Heart right ventricle (tissue), 16 donors: ENCODE measurements at regions not wholly inside any gene's neighbourhood (a gene's known extent, or its start where the extent isn't known, plus 50 kb on each side); places are given as distances from the start of the nearest gene placed in this dataset.

Source experiments
- ATAC-seq, 8 donors: fragments of 200-7000 bp; cut with Tn5 transposase; one replicate each; pipeline ENCODE4 v1.9.1; 2020; ENCODE audit warnings: mild to moderate bottlenecking in 8 of 8, moderate library complexity in 8 of 8, moderate number of reproducible peaks in 1 of 8
- DNase-seq, 2 donors: peaks; one replicate each; pipeline ENCODE4 v3.0.0-alpha.2; 2020
- H3K27ac ChIP-seq, 10 donors: fragments of 200-600 bp; sonication (generic) in 2 of 10; one replicate each; pipeline versions ENCODE4 v1.5.0 to v1.8.0; 2020 to 2022; ENCODE audit warnings: mild to moderate bottlenecking in 3 of 10
- H3K27me3 ChIP-seq, 7 donors: fragments of 200-600 bp; one replicate each; pipeline ENCODE4 v1.8.0; 2021 to 2022; ENCODE audit warnings: mild to moderate bottlenecking in 2 of 7
- H3K36me3 ChIP-seq, 9 donors: fragments of 200-600 bp; sonication (generic) in 1 of 9; one replicate each; pipeline versions ENCODE4 v1.5.0 to v1.8.0; 2020 to 2022; ENCODE audit warnings: mild to moderate bottlenecking in 2 of 9
- H3K4me1 ChIP-seq, 9 donors: fragments of 200-600 bp; sonication (generic) in 1 of 9; one replicate each; pipeline versions ENCODE4 v1.5.0 to v1.8.0; 2020 to 2022; ENCODE audit warnings: mild to moderate bottlenecking in 4 of 9
- H3K4me3 ChIP-seq, 10 donors: fragments of 200-600 bp; sonication (generic) in 2 of 10; one replicate each; pipeline versions ENCODE4 v1.5.0 to v1.8.0; 2020 to 2022; ENCODE audit warnings: mild to moderate bottlenecking in 7 of 10, moderate library complexity in 2 of 10
- H3K9me3 ChIP-seq, 11 donors: fragments of 200-600 bp in 10 of 11; sonication (generic) in 2 of 11; one replicate each; pipeline versions ENCODE4 v1.5.0 to v1.8.0; 2013 to 2022; ENCODE audit warnings: mild to moderate bottlenecking in 2 of 11, control low read depth in 1 of 11, moderate library complexity in 1 of 11
- WGBS, 2 donors: extraction: QIAGEN DNeasy Blood & Tissue Kit; methylation state at CpG; one replicate each; pipeline ENCODE4 v1.1.7; 2013; ENCODE audit warnings: inconsistent platforms in 1 of 2; 5-methylcytosine and 5-hydroxymethylcytosine counted together
- intact Hi-C, 10 donors: fragments of 100-400 bp; cut with DNase I; formaldehyde crosslinking; loops; one replicate each; pipeline versions ENCODE4 v1.11.1 to v1.14.2; 2022
- TF ChIP-seq, protein P1 (sequence below), 9 donors: fragments of 200-600 bp; sonication (generic) in 2 of 9; IDR thresholded peaks; one replicate each; pipeline versions ENCODE4 v1.5.0 to v1.8.0; 2021 to 2022; ENCODE audit warnings: antibody characterized with exemption in 9 of 9, mild to moderate bottlenecking in 5 of 9, moderate library complexity in 1 of 9
- donor health status: Arrhythmogenic right ventricular cardiomyopathy.
- donor health status: ischemic (EF 13 %, LVEDD 7.1; RV severe dilation, severe dysfunction).
- donor health status: healthy with polysubstance abuse.
- donor health status: DM: no; HTN: yes; CAD: no.
- donor health status: DM: no; HTN: no; CAD: no.
- donor health status: ischemic (EF 25% LVEDD 6.9; RV normal size, moderate dysfunction).
- donor health status: ischemic (EF 25% LVEDD 5.7; RV mildly dilated, moderate dysfunction).
- donor health status: healthy.
- donor health status: DM: yes; HTN: yes; CAD: no.
- donor health status: Ischemic cardiomyopathy.
- donor health status: ischemic (EF 35%, LVEDD 5.7; RV mildly dilated, moderate dysfunction).
- donor health status: nonischemic (EF 11% LVEDD 7.7; RV severe dilation, severe dysfunction).
- donor health status: DM: yes; HTN: yes; CAD: no.
- donor health status: PGD.
- donor health status: ischemic (EF 29% LVEDD 5.4; RV normal size, mild dysfunction).
- donor health status: nonischemic (EF 23%, LVEDD 6.1; RV moderate dilation, normal function).

DNA sequence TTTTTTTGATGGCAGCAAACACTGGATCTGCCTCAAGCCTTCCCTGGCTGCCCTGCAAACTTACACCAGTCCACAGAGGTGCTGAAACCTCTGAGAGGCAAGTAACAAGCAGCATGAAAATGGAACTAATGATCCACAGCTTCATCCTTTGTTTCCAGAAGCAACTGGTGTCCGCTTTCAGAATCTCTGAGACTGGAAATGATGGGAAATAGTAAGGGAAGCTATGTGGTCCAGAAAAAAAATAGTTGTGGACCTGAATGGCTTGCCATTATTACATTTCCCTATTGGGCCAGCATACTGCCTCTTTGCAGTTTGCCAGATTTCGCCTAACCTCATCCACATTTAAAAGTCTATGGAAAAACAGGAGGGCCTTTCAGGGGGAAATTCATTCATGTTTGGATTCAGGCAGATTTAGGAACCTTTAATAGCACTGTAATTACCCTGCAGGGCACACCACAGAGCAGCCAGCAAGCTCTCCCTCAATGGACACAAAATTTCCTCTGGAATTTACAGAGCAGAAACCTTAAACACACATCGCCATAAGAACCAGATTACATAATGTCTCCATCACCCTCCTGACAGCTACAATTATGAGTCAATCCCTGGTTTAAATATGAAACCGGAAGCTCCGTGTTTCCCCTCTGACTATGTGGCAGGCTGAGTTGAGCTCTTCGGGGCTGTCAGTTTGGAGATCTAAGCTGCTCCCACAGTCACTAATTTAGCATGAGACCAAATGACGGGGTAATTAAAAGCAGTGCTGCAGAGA, 134.4 kb downstream of the TMCO5A start:
- intact Hi-C loops: loop anchor here in 2 of 10 donors (5.0 kb wide), 2 partner anchors 62 to 278 kb away; no protein-coding TSS in a partner anchor
- WGBS, 2 donors: 30 to 32% methylated on average over 7 of the region's 7 CpGs

DNA sequence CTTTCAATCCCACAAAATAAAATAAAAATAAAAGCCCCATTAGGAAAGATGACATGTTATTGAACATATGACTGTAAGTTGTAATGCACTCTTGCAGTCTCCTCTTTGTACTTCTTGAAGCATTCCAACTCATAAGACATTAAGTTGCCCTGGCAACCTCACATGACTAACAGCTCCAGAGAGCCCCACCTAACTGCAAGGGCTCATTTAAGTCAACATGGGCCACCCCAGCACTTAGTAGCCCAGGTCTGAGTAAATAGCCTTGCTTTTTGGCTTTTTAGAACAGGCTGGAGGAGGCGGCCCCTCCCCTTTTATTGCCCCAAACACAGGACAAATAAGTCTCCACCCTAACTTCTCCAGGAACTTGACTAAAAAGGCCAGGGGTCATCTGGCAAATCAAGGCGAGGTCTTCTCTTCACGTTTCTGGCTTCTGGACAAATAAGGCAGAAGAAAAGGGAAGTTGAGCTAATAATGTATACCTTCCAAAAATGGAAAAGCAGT, 135.1 kb downstream of the TMCO5A start:
- peak overlapping the region in 5 of 10 donors; percentile 22 to 39 (median 29) for H3K4me3 ChIP-seq
- ATAC-seq (peak in 5 of 8 donors; percentile 22 to 36 (median 32)), DNase-seq (peak in 1 of 2 donors; percentile 23)
- intact Hi-C loops: loop anchor here in 7 of 10 donors (5.0 to 10.0 kb wide), 8 partner anchors 55 to 305 kb away; partner anchors contain the start of gene SPRED1 (in 4 of the 7)
- peaks cover 8 to 57% (median 39%) of the 10 kb centered on the region in 9 donors for H3K4me1 ChIP-seq
- 50 to 63% methylated on average over 3 of the region's 3 CpGs for WGBS, 2 donors
- peak overlapping the region in 8 of 10 donors; percentile 45 to 82 (median 74) for H3K27ac ChIP-seq
- no peaks in the 10 kb centered on the region for H3K9me3 ChIP-seq
- H3K27me3 ChIP-seq: peaks cover 0 to 3% (median 0%) of the 10 kb centered on the region in 7 donors
- no peaks in the 10 kb centered on the region for H3K36me3 ChIP-seq
- TF ChIP-seq, protein P1, sequence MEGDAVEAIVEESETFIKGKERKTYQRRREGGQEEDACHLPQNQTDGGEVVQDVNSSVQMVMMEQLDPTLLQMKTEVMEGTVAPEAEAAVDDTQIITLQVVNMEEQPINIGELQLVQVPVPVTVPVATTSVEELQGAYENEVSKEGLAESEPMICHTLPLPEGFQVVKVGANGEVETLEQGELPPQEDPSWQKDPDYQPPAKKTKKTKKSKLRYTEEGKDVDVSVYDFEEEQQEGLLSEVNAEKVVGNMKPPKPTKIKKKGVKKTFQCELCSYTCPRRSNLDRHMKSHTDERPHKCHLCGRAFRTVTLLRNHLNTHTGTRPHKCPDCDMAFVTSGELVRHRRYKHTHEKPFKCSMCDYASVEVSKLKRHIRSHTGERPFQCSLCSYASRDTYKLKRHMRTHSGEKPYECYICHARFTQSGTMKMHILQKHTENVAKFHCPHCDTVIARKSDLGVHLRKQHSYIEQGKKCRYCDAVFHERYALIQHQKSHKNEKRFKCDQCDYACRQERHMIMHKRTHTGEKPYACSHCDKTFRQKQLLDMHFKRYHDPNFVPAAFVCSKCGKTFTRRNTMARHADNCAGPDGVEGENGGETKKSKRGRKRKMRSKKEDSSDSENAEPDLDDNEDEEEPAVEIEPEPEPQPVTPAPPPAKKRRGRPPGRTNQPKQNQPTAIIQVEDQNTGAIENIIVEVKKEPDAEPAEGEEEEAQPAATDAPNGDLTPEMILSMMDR (IDR thresholded peaks at IDR 0.05): no peak

More for the DNA sequence above, 134.4 kb downstream of the TMCO5A start:
- DNase-seq: peak in 1 of 2 donors; percentile 37
- H3K27ac ChIP-seq: peak overlapping the region in 9 of 10 donors; percentile 2 to 82 (median 69)
- TF ChIP-seq, protein P1 (IDR thresholded peaks at IDR 0.05): no peak
- peaks cover 0 to 3% (median 0%) of the 10 kb centered on the region in 7 donors for H3K27me3 ChIP-seq
- no peaks in the 10 kb centered on the region for H3K36me3 ChIP-seq
- H3K9me3 ChIP-seq: no peaks in the 10 kb centered on the region
- ATAC-seq: peak in 6 of 8 donors; percentile 31 to 71 (median 50)
- peaks cover 7 to 53% (median 34%) of the 10 kb centered on the region in 9 donors for H3K4me1 ChIP-seq
- peak overlapping the region in 5 of 10 donors; percentile 22 to 39 (median 29) for H3K4me3 ChIP-seq

DNA sequence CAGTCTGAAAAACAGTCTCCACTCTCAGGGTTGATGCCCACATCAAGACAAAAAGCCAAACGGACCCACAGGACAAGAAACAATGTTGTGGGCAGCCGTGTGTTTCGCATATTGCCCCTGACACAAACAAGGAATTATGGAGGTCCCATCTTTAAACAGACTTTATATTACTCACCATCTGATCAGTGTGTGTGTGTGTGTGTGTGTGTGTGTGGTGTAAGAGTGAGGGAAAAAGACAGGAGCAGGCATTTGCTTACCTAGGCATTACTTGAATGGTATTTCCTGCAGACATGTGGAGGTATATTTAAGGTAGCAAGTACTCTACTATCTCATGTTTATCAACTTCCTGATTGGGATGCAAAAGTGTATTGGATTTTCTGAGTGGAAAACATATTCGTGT, 136.3 kb downstream of the TMCO5A start:
- TF ChIP-seq, protein P1 (IDR thresholded peaks at IDR 0.05): no peak
- DNase-seq (no peak), ATAC-seq (no peak)
- Histone ChIP-seq H3K4me3 (no peak overlapping the region), H3K9me3 (no peaks in the 10 kb centered on the region), H3K27me3 (peaks cover 0 to 3% (median 0%) of the 10 kb centered on the region in 7 donors), H3K27ac (peak overlapping the region in 1 of 10 donors; percentile 82), H3K4me1 (peaks cover 8 to 57% (median 39%) of the 10 kb centered on the region in 9 donors), H3K36me3 (no peaks in the 10 kb centered on the region)
- WGBS, 2 donors: 87 to 92% methylated on average over 4 of the region's 4 CpGs
- intact Hi-C loops: loop anchor here in 7 of 10 donors (5.0 to 10.0 kb wide), 6 partner anchors 54 to 304 kb away; partner anchors contain the start of gene SPRED1 (in 4 of the 7)

DNA sequence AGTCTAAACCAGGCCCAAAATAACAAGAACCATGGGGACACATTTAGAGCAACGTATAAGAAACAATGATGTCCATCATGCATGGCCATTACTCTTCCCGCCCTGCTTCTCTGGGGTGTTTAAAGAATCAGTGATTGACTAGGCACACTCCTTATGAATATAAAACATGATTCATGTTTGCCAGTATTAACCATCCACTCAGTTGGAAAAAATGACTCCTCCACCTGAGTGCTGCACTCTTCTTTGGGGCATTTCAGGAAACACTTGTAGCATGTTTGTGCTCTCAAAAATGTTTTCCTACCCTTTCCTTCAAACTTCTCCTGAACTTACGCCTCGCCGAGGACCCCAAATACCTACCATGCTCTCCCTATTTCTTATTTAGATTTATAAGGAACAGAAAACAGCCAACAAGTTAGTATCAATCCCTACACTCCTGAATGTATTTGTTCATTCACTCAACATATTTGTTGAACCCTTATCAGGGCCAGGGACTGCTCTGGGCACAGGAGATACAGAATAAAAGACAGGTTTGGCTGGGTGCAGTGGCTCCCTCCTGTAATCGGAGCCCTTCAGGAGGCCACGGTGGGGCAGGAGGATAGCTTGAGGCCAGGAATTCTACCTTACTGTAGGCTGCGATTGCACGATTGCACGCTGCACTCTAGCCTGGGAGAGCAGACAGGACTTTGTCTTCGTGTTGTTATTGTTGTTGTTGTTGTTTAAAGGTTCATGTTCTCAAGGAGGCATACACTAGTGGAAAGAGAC, 137.0 kb downstream of the TMCO5A start:
- Histone ChIP-seq H3K27ac (peak overlapping the region in 6 of 10 donors; percentile 83 to 96 (median 90)), H3K9me3 (no peaks in the 10 kb centered on the region), H3K4me3 (no peak overlapping the region), H3K27me3 (peaks cover 0 to 3% (median 0%) of the 10 kb centered on the region in 7 donors), H3K4me1 (peaks cover 8 to 57% (median 39%) of the 10 kb centered on the region in 9 donors), H3K36me3 (no peaks in the 10 kb centered on the region)
- 92 to 93% methylated on average over 11 of the region's 11 CpGs for whole genome bisulfite sequencing, 2 donors
- DNase-seq: no peak
- ATAC-seq: no peak
- intact Hi-C loops: loop anchor here in 7 of 10 donors (5.0 to 10.0 kb wide), 6 partner anchors 53 to 303 kb away; partner anchors contain the start of gene SPRED1 (in 4 of the 7)
- TF ChIP-seq, protein P1 (IDR thresholded peaks at IDR 0.05): no peak
